GM21723 (cell line): ENCODE measurements at regions not wholly inside any gene's neighbourhood (a gene's known extent, or its start where the extent isn't known, plus 50 kb on each side); places are given as distances from the start of the nearest gene placed in this dataset.
"Not testable (repeated sequence)": the region's sequence is repeated elsewhere in the genome, so short reads cannot be mapped to it uniquely, and the experiment has no call there.

ENCODE experiments used
- ATAC-seq: cut with Tn5 transposase; IDR thresholded peaks from one replicate; pipeline ENCODE4 v1.9.1; 2021; ENCODE audit warnings: mild to moderate bottlenecking, moderate library complexity; ENCODE audit not compliant: unreplicated experiment

DNA sequence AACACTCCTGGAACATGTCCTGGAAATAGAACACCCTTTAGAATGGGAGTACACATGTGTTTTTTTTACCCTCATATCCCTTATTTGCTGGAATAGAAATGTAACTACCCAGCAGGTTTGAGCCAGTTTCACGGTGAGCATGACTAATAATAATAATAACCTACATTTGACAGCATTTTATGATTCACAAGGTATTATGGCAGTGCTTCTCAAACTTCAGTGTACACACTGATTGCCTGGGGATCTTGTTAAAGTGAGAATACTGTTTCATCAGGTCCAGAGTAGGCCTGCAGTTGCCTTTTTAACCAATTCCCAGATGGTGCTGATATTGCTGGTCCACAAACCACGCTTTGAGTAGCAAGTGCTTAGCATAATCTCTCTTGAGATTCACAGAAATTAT is 63.9 kb downstream of the NFKBIZ start:
- ATAC-seq = no peak

- not testable (repeated sequence) for ATAC-seq
Observed at GRCh38 chr3:101917761-101918160, 68.4 kb downstream of the NFKBIZ start.

GRCh38 chr3:101922151-101922725 is 72.9 kb downstream of the NFKBIZ start:
- not testable (repeated sequence) for ATAC-seq

GRCh38 chr3:101924621-101925020 is 75.3 kb downstream of the NFKBIZ start:
- ATAC-seq = not testable (repeated sequence)

DNA sequence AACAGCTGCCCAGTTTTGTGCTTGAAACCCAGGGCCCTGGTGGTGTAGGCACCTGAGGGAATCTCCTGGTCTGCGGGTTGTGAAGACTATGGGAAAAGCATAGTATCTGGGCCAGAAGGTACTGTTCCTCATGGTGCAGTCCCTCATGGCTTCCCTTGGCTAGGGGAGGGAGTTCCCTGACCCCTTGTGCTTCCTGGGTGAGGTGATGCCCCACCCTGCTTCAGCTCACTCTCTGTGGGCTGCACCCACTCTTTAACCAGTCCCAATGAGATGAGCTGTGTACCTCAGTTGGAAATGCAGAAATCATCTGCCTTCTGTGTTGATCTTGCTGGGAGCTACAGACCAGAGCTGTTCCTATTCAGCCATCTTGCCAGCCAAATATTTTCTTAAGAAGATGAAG is 75.8 kb downstream of the NFKBIZ start:
- not testable (repeated sequence) for ATAC-seq

DNA sequence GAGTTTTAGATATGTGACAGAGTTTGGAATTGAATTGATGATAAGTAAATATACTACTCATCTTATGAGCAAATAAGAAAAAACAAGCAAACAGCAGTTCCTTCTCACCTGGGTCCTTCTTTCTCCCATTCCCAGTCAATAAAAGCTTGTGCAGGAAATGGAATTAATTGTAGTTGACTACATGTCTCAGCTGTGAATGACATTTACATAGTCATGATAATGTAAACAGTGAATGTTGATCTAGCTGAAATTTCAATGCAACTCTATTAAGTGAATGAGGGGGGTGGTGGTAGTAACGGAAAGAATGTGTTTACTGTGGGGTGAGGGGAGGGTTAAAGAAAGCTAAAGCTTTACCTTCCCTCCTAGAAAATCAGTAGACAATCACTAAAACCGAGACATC is 76.2 kb downstream of the NFKBIZ start:
- ATAC-seq = no peak

- ATAC-seq = no peak
Observed at GRCh38 chr3:101926594-101927105, 77.3 kb downstream of the NFKBIZ start.

DNA sequence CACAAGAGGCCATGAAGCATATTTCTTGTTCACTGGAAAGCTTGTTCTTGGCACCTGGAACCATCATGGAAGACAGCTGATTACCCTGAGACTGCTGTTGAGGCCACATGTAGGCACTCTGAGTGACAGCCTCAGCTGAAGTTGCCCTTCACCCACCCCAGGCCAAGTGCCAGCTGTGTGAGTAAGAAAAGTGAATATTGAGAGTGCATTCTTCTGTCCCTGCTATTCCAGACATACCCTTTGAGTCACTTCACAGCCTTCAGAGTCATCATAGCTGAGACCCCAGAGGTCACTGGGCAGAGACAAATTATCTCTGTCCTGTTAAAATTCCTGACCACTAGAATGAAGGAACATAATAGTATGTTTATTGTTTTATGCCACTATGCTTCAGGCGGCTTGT is 79.6 kb downstream of the NFKBIZ start:
- ATAC-seq = no peak

DNA sequence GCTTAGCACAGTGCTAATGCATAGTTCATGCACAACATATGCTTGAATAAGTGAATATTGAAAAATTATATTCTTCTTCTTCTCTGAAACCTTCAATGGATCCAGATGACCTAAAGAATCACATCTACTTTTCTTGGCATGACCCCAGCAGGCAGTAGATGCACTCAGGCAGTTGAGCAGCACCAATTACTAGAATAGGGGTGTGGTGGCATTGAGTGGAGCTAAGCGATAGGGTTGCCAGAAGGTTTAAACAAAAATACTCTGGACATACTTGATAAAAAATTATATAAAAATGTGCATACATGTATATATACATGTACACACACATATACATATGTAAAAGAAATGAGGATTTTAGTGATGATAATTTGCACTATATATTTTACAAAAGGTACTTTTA is 81.8 kb downstream of the NFKBIZ start:
- no peak for ATAC-seq

DNA sequence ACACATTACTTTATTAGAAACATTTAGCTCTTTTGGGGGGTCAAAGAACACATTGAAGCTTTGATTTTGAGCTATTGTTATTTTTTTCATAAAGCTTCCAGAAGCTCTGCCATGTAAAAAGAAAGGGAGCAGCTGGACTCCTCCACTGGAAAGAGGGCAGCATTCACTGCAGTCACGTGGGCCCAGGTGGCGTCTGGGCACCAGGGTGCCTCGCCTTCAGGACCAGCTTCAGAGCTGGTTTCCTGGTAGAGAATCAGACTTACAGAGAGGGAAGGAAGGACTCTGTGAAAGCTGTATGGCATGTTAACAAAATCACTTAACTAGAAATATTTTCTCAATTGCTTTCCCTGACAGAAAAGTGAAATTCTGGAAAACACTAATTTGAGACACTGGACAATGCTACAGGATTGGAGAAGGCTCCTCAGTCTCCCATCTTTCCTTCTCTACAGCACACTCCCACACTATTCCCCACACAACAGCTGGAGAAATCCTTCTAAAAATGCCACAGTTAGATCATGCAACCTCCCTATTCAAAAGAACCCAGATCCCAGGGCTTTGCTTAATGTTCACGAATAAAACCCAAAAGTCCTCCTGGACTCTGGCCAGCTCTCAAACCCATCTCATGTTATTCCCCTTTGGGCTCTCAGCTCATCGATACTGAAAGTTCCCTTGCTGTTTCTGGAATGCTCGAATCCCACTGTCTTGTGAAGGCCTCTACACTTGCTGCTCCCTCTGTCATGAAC is 83.2 kb downstream of the NFKBIZ start:
- no peak for ATAC-seq

GRCh38 chr3:101936419-101937356 is 87.4 kb downstream of the NFKBIZ start:
- ATAC-seq = peak; percentile 92

DNA sequence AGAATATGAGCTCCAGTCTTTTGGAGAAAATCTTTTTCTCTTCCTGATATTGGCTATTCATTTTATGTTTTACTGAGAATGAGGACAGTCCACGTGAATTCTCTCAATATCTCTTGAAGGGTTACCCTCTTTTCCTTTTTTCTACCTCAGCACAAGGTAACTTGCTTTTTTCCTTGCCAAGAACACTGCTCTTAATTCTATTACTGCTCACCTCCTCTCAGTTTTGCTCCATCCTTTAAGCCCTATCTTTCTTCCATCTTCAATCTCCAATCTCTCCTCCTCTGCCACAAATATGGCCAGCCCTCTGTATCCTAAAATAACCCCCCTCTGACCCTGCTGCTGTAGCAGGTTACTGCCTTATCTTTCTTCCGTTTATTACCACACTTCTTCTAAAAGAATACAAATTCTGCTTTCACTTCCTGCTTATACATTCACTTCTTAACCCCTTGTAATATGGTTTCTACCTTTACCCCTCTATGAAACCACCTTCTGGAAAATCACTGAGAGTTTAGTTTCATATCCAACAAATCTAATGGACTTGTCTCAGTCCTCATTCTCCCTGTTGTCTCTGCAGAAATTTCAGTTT is 89.0 kb downstream of the NFKBIZ start:
- ATAC-seq = peak; percentile 50

- ATAC-seq = no peak
Observed at GRCh38 chr3:101939361-101940049, 90.2 kb downstream of the NFKBIZ start.

GRCh38 chr3:101940521-101941317 is 91.4 kb downstream of the NFKBIZ start:
- no peak for ATAC-seq

DNA sequence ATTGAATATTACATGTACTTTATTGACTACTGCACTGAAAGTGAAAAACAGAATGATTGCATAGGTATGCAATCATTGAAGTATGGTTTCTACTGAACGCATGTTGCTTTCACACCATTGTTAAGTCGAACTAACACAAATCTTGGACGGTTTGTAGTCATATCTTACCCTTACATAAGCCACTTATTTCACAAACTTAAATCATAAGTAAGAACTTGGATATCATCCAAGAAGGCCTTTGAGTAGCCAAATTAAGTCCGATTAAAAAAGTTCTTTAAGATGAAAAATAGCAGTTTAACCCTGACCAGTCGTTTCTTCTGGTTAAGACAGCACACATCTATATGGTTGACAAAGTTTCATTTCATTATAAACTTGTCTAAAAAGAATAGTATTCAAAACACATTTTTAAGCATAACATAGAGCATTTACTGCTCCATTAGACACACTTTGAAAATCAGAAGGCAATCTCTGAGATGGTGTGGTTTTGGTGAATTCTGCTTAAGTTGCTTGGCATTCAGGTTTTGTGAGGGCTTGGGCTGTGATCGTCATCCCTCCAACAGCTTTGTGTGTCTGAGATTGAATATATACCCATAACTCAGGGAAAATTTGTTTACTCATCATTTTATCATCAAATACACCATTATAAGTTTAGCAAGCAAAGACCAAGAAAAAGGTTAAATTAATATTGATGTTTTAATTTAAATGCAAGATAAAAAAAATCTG is 92.2 kb downstream of the NFKBIZ start:
- no peak for ATAC-seq

DNA sequence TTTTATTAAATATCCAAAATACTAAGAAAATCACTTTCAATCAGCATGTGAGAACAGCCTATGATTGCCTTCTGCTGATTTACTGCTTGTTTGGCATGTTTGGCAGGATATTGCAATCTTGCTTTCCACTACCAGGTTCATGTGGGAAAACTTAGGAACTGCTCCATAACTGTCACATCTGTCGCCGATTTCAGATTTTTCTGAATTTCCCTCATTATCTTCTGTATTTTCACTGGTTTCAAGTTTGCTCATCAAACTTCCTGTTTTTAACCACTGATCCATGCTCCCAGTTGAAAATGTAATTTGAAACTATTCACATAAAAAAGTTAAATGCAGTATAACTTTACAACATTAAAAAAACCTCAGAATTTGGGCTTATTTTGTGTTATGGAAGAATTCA is 93.0 kb downstream of the NFKBIZ start:
- no peak for ATAC-seq

- no peak for ATAC-seq
Observed at GRCh38 chr3:101943029-101943428, 93.7 kb downstream of the NFKBIZ start.

GRCh38 chr3:101944308-101944707 is 95.0 kb downstream of the NFKBIZ start:
- ATAC-seq = no peak

DNA sequence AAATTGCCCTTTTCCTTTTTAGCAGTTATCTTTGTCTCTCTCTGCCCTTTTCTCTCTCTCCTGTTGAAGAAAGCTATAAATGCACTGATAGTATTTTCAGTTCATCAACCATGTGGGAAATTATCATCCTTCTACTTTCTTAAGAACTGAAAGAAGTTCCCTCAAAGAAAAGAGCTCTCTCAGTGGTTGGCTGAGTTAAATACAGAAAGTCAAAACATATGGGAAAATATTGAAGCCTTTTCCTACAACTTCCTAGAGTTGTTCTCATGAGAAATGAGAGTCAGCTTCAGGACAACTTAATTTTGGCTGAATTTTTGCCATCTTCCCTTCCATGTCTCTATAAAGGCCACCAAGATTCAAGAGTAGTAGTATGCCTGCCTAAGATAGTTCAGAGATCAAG is 96.7 kb downstream of the NFKBIZ start:
- ATAC-seq = no peak
